Fibroblast of lung (primary cell): ENCODE measurements at regions not wholly inside any gene's neighbourhood (a gene's known extent, or its start where the extent isn't known, plus 50 kb on each side); places are given as distances from the start of the nearest gene placed in this dataset.

ENCODE experiments used
- CTCF ChIP-seq, 2 donors: IDR thresholded peaks in 1 of 2; conservative IDR thresholded peaks in 1 of 2; 1 replicate in 1 of 2; 2 replicates in 1 of 2; pipeline ENCODE4 v1.5.1; 2011 to 2012; ENCODE audit warnings: low read length in 2 of 2, control low read depth in 1 of 2, inconsistent platforms in 1 of 2, low read depth in 1 of 2, mild to moderate bottlenecking in 1 of 2
- EZH2 ChIP-seq: IDR thresholded peaks from 2 replicates; pipeline ENCODE4 v1.5.1; 2012; ENCODE audit warnings: low read length, control low read depth, mild to moderate bottlenecking; ENCODE audit errors: missing control alignments

- no peak for TF ChIP-seq EZH2
- no peak for TF ChIP-seq CTCF (conservative IDR thresholded peaks at IDR 0.05 in 1 of 2, IDR thresholded peaks at IDR 0.05 in 1 of 2; ENCODE audit: low read depth in 1 of 2, low read length in 2 of 2)
These were observed 58.6 kb upstream of the OSR1 start for GRCh38 chr2:19416784-19417684.
